Naive thymus-derived CD4-positive, alpha-beta T cell (primary cell): ENCODE measurements at regions not wholly inside any gene's neighbourhood (a gene's known extent, or its start where the extent isn't known, plus 50 kb on each side); places are given as distances from the start of the nearest gene placed in this dataset.
"Not testable (repeated sequence)": the region's sequence is repeated elsewhere in the genome, so short reads cannot be mapped to it uniquely, and the experiment has no call there.

Source experiments
- ATAC-seq: fragments of 150-1000 bp; cut with Tn5 transposase; 2 replicates; pipeline ENCODE4 v1.10.0; 2021; ENCODE audit warnings: mild to moderate bottlenecking, moderate library complexity
- CTCF ChIA-PET: fragments of 350-600 bp; sonication (Branson Sonifier 250); formaldehyde crosslinking; loops from one replicate; lab custom pipeline; 2021; ENCODE audit warnings: antibody characterized with exemption; lab: Charles Lee
- POLR2A ChIA-PET: fragments of 350-600 bp; sonication (Branson Sonifier 250); formaldehyde crosslinking; loops from one replicate; lab custom pipeline; 2021; ENCODE audit warnings: antibody characterized with exemption, inconsistent platforms; lab: Charles Lee
- DNase-seq, 9 donors: peaks; one replicate each; pipeline versions ENCODE4 v3.0.0 to v3.0.0-alpha.2; 2020 to 2022; ENCODE audit warnings: mixed read lengths in 1 of 9
- H3K27ac ChIP-seq: one replicate; pipeline ENCODE4 v1.7.0; 2013; ENCODE audit warnings: mild to moderate bottlenecking, low read depth, low read length, moderate library complexity
- H3K27me3 ChIP-seq, 2 donors: one replicate each; pipeline ENCODE4 v1.7.0; 2013; ENCODE audit warnings: low read length in 2 of 2, mild to moderate bottlenecking in 2 of 2, moderate library complexity in 2 of 2; ENCODE audit not compliant: control insufficient read depth in 2 of 2, insufficient read depth in 2 of 2
- H3K36me3 ChIP-seq, 3 experiments: 1 replicate in 2 of 3; 2 replicates in 1 of 3; pipeline ENCODE4 v1.7.0; 2013; ENCODE audit warnings: low read length in 3 of 3, mild to moderate bottlenecking in 3 of 3, moderate library complexity in 1 of 3; ENCODE audit not compliant: insufficient read depth in 3 of 3, control insufficient read depth in 2 of 3
- H3K4me1 ChIP-seq, 2 donors: one replicate each; pipeline ENCODE4 v1.7.0; 2013; ENCODE audit warnings: low read length in 2 of 2, mild to moderate bottlenecking in 2 of 2, moderate library complexity in 1 of 2; ENCODE audit not compliant: control insufficient read depth in 2 of 2, insufficient read depth in 2 of 2
- H3K4me3 ChIP-seq: 2 replicates; pipeline ENCODE4 v1.7.0; 2013; ENCODE audit warnings: mild to moderate bottlenecking, low read length
- H3K9me3 ChIP-seq, 3 experiments: 1 replicate in 2 of 3; 2 replicates in 1 of 3; pipeline ENCODE4 v1.7.0; 2013; ENCODE audit warnings: low read length in 3 of 3; ENCODE audit not compliant: control insufficient read depth in 2 of 3
- H3K27ac Mint-ChIP-seq, 9 donors: one replicate each; pipeline ENCODE4 v1.8.0; 2020 to 2022; ENCODE audit warnings: mixed read lengths in 9 of 9, mild to moderate bottlenecking in 8 of 9, moderate library complexity in 5 of 9, inconsistent platforms in 2 of 9
- H3K27me3 Mint-ChIP-seq, 5 donors: one replicate each; pipeline ENCODE4 v1.8.0; 2021 to 2022; ENCODE audit warnings: mixed read lengths in 5 of 5, mild to moderate bottlenecking in 1 of 5
- H3K36me3 Mint-ChIP-seq, 5 donors: one replicate each; pipeline ENCODE4 v1.8.0; 2020 to 2022; ENCODE audit warnings: mixed read lengths in 5 of 5, mild to moderate bottlenecking in 3 of 5, inconsistent platforms in 1 of 5
- H3K4me1 Mint-ChIP-seq, 7 donors: one replicate each; pipeline ENCODE4 v1.8.0; 2020 to 2022; ENCODE audit warnings: mixed read lengths in 7 of 7, mild to moderate bottlenecking in 3 of 7, inconsistent platforms in 1 of 7
- H3K4me3 Mint-ChIP-seq, 10 donors: one replicate each; pipeline ENCODE4 v1.8.0; 2020 to 2022; ENCODE audit warnings: mild to moderate bottlenecking in 10 of 10, mixed read lengths in 10 of 10, moderate library complexity in 6 of 10, inconsistent platforms in 2 of 10
- H3K9me3 Mint-ChIP-seq, 11 donors: one replicate each; pipeline ENCODE4 v1.8.0; 2020 to 2022; ENCODE audit warnings: mixed read lengths in 11 of 11, mild to moderate bottlenecking in 4 of 11, inconsistent platforms in 1 of 11, moderate library complexity in 1 of 11
- intact Hi-C, 2 donors: fragments of 100-400 bp; cut with micrococcal nuclease; formaldehyde crosslinking; loops; one replicate each; pipeline ENCODE4 v1.15.1; 2023

- peaks cover 0 to 2% (median 0%) of the 10 kb centered on the region in 5 donors for H3K27me3 Mint-ChIP-seq
- Histone ChIP-seq H3K4me3 (no peak overlapping the region), H3K36me3 (no peaks in the 10 kb centered on the region), H3K27ac (no peak overlapping the region), H3K4me1 (no peaks in the 10 kb centered on the region), H3K27me3 (no peaks in the 10 kb centered on the region), H3K9me3 (no peaks in the 10 kb centered on the region)
- no peak for DNase-seq
- ChIA-PET CTCF (no interaction called here), POLR2A (no interaction called here)
- no peak overlapping the region for H3K4me3 Mint-ChIP-seq
- ATAC-seq: no peak
- H3K27ac Mint-ChIP-seq: no peak overlapping the region
- H3K4me1 Mint-ChIP-seq: no peaks in the 10 kb centered on the region
- H3K36me3 Mint-ChIP-seq: no peaks in the 10 kb centered on the region
- H3K9me3 Mint-ChIP-seq: peaks cover 0 to 5% (median 0%) of the 10 kb centered on the region in 11 donors
- intact Hi-C loops: no loop called here
These were observed 109.3 kb upstream of the ATL2 start for GRCh38 chr2:38486213-38487026.

DNA sequence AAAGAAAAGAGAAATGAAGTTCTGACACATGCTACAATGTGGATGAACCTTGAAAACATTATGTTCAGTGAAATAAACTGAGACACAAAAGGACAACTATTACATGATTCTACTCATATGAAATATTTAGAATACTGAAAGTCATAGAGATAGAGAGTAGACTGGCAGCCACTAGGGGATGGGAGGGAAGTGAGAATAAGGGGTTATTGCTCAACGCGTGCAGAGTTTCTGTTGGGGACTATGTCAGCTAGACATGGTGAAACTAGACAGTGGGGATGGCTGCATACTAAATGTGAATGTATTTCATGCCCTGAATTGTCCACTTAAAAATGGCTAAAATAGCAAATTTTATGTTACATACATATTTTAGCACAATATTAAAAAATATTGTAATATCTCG is 108.7 kb upstream of the ATL2 start:
- H3K36me3 Mint-ChIP-seq: peaks cover 0 to 3% (median 0%) of the 10 kb centered on the region in 5 donors
- Histone ChIP-seq H3K9me3 (peaks cover 0 to 6% (median 0%) of the 10 kb centered on the region in 3 experiments), H3K36me3 (no peaks in the 10 kb centered on the region), H3K27ac (no peak overlapping the region), H3K27me3 (no peaks in the 10 kb centered on the region), H3K4me1 (no peaks in the 10 kb centered on the region), H3K4me3 (no peak overlapping the region)
- H3K4me1 Mint-ChIP-seq: no peaks in the 10 kb centered on the region
- peak; percentile 63 for ATAC-seq
- no peak for DNase-seq
- intact Hi-C loops: no loop called here
- ChIA-PET POLR2A (interaction anchor here (0.7 kb wide), 2 partner anchors 110 to 483 kb away, joined by 3 to 5 read pairs; no protein-coding TSS in a partner anchor), CTCF (no interaction called here)
- no peaks in the 10 kb centered on the region for H3K27me3 Mint-ChIP-seq
- no peak overlapping the region for H3K27ac Mint-ChIP-seq
- H3K9me3 Mint-ChIP-seq: peaks cover 0 to 11% (median 3%) of the 10 kb centered on the region in 11 donors
- no peak overlapping the region for H3K4me3 Mint-ChIP-seq

- Histone ChIP-seq H3K4me3 (no peak overlapping the region), H3K9me3 (peaks cover 0 to 13% (median 0%) of the 10 kb centered on the region in 3 experiments), H3K27me3 (no peaks in the 10 kb centered on the region), H3K36me3 (no peaks in the 10 kb centered on the region), H3K4me1 (no peaks in the 10 kb centered on the region), H3K27ac (no peak overlapping the region)
- CTCF ChIA-PET: no interaction called here
- Mint-ChIP-seq H3K27me3 (no peaks in the 10 kb centered on the region), H3K4me1 (no peaks in the 10 kb centered on the region), H3K36me3 (peaks cover 0 to 6% (median 0%) of the 10 kb centered on the region in 5 donors), H3K9me3 (peaks cover 0 to 19% (median 8%) of the 10 kb centered on the region in 11 donors), H3K4me3 (no peak overlapping the region), H3K27ac (no peak overlapping the region)
- POLR2A ChIA-PET: interaction anchor here (0.7 kb wide), 2 partner anchors 109 to 482 kb away, joined by 3 to 5 read pairs; no protein-coding TSS in a partner anchor
- intact Hi-C loops: no loop called here
- ATAC-seq: no peak
- no peak for DNase-seq
These were observed 107.9 kb upstream of the ATL2 start for GRCh38 chr2:38484957-38485356.

GRCh38 chr2:38483776-38484501 is 106.9 kb upstream of the ATL2 start:
- intact Hi-C loops: no loop called here
- Mint-ChIP-seq H3K27me3 (peaks cover 0 to 3% (median 0%) of the 10 kb centered on the region in 5 donors), H3K27ac (no peak overlapping the region), H3K36me3 (peaks cover 0 to 6% (median 0%) of the 10 kb centered on the region in 5 donors), H3K9me3 (peaks cover 0 to 26% (median 10%) of the 10 kb centered on the region in 11 donors), H3K4me1 (no peaks in the 10 kb centered on the region), H3K4me3 (no peak overlapping the region)
- H3K27me3 ChIP-seq: no peaks in the 10 kb centered on the region
- ATAC-seq: no peak
- POLR2A ChIA-PET: no interaction called here
- peaks cover 0 to 15% (median 0%) of the 10 kb centered on the region in 3 experiments for H3K9me3 ChIP-seq
- CTCF ChIA-PET: no interaction called here
- no peaks in the 10 kb centered on the region for H3K36me3 ChIP-seq
- H3K4me1 ChIP-seq: no peaks in the 10 kb centered on the region
- H3K4me3 ChIP-seq: no peak overlapping the region
- no peak for DNase-seq
- no peak overlapping the region for H3K27ac ChIP-seq

- H3K36me3 Mint-ChIP-seq, DNase-seq, H3K4me1 Mint-ChIP-seq, CTCF ChIA-PET, intact Hi-C loops, H3K4me3 Mint-ChIP-seq, H3K27me3 Mint-ChIP-seq, H3K27ac Mint-ChIP-seq, ATAC-seq, H3K27ac ChIP-seq, H3K36me3 ChIP-seq, H3K4me3 ChIP-seq, POLR2A ChIA-PET, H3K4me1 ChIP-seq, H3K27me3 ChIP-seq: not testable (repeated sequence)
- H3K9me3 Mint-ChIP-seq: peaks cover 0 to 27% (median 11%) of the 10 kb centered on the region in 11 donors
- peaks cover 0 to 15% (median 0%) of the 10 kb centered on the region in 3 experiments for H3K9me3 ChIP-seq
These were observed 105.6 kb upstream of the ATL2 start for GRCh38 chr2:38482710-38483109.

DNA sequence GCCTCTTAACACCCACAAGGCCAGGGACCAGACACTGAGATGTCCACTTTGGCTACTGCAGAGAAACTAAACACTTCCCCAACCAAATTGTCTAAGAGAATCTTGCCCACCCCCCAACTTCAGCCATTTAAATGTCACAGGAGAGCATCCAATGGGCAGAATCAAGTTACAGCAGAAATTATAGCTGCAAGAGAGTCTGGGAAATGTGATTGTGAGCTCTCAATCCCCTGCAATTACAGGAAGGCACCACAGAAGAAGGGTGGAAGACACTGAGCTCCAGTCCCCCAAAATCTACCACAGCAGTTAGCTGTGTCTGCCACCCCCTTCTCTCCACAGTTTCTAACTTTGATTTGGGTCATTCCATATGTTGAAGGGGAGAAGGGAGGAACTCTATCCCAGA is 103.5 kb upstream of the ATL2 start:
- Histone ChIP-seq H3K4me1 (no peaks in the 10 kb centered on the region), H3K4me3 (no peak overlapping the region), H3K27ac (no peak overlapping the region), H3K27me3 (no peaks in the 10 kb centered on the region), H3K36me3 (no peaks in the 10 kb centered on the region), H3K9me3 (peaks cover 0 to 15% (median 0%) of the 10 kb centered on the region in 3 experiments)
- Mint-ChIP-seq H3K27ac (no peak overlapping the region), H3K4me1 (no peaks in the 10 kb centered on the region), H3K36me3 (peaks cover 0 to 6% (median 0%) of the 10 kb centered on the region in 5 donors), H3K27me3 (peaks cover 0 to 15% (median 4%) of the 10 kb centered on the region in 5 donors), H3K4me3 (no peak overlapping the region), H3K9me3 (peaks cover 0 to 27% (median 11%) of the 10 kb centered on the region in 11 donors)
- DNase-seq (no peak), ATAC-seq (no peak)
- ChIA-PET POLR2A (no interaction called here), CTCF (no interaction called here)
- intact Hi-C loops: no loop called here
